SU-DHL-6 (cell line): ENCODE measurements at regions not wholly inside any gene's neighbourhood (a gene's known extent, or its start where the extent isn't known, plus 50 kb on each side); places are given as distances from the start of the nearest gene placed in this dataset.

Source experiments
- CTCF ChIP-seq: fragments of 200-600 bp; sonication (generic); IDR thresholded peaks from one replicate; pipeline ENCODE4 v1.5.1; 2017; ENCODE audit warnings: antibody characterized with exemption, mild to moderate bottlenecking, low read length, moderate library complexity; ENCODE audit not compliant: insufficient read depth, poor library complexity, severe bottlenecking
- EZH2phosphoT487 ChIP-seq: fragments of 200-600 bp; sonication (generic), shearing (Covaris generic); conservative IDR thresholded peaks from 2 replicates; pipeline ENCODE4 v1.6.1; 2018; ENCODE audit warnings: mild to moderate bottlenecking, antibody characterized with exemption, low read length, moderate library complexity, mixed read lengths

- no peak for TF ChIP-seq CTCF
- TF ChIP-seq EZH2phosphoT487 = no peak
Observed at GRCh38 chr17:33676444-33676843, 383.3 kb upstream of the ASIC2 start.
